Effector memory CD4-positive, alpha-beta T cell (primary cell): ENCODE measurements at regions not wholly inside any gene's neighbourhood (a gene's known extent, or its start where the extent isn't known, plus 50 kb on each side); places are given as distances from the start of the nearest gene placed in this dataset.

Experiments
- DNase-seq, 3 donors: peaks; one replicate each; pipeline ENCODE4 v3.0.0-alpha.2; 2020
- H3K27ac ChIP-seq: 2 replicates; pipeline ENCODE4 v1.7.0; 2013; ENCODE audit warnings: mild to moderate bottlenecking, low read length, moderate library complexity; ENCODE audit not compliant: insufficient read depth, poor library complexity, severe bottlenecking
- H3K27me3 ChIP-seq: replicated peaks from 2 replicates; pipeline ENCODE4 v1.7.0; 2013; ENCODE audit warnings: mild to moderate bottlenecking, low read length; ENCODE audit not compliant: insufficient read depth, control insufficient read depth, poor library complexity, severe bottlenecking
- H3K36me3 ChIP-seq: 2 replicates; pipeline ENCODE4 v1.7.0; 2013; ENCODE audit warnings: mild to moderate bottlenecking, low read length, moderate library complexity; ENCODE audit not compliant: control insufficient read depth, insufficient read depth
- H3K4me1 ChIP-seq: 2 replicates; pipeline ENCODE4 v1.7.0; 2013; ENCODE audit warnings: low read length, mild to moderate bottlenecking; ENCODE audit not compliant: control insufficient read depth, insufficient read depth, poor library complexity, severe bottlenecking
- H3K4me3 ChIP-seq: 2 replicates; pipeline ENCODE4 v1.7.0; 2013; ENCODE audit warnings: low read length, low read depth, mild to moderate bottlenecking; ENCODE audit not compliant: insufficient read depth, poor library complexity, severe bottlenecking
- H3K9me3 ChIP-seq: 2 replicates; pipeline ENCODE4 v1.7.0; 2013; ENCODE audit warnings: mild to moderate bottlenecking, low read length, moderate library complexity; ENCODE audit not compliant: control insufficient read depth

GRCh38 chr3:5063724-5064123 is 58.4 kb upstream of the ARL8B start:
- Histone ChIP-seq H3K36me3 (no peaks in the 10 kb centered on the region), H3K9me3 (no peaks in the 10 kb centered on the region), H3K4me3 (no peak overlapping the region), H3K27me3 (no peaks in the 10 kb centered on the region), H3K27ac (no peak overlapping the region), H3K4me1 (no peaks in the 10 kb centered on the region)
- no peak for DNase-seq

- Histone ChIP-seq H3K4me3 (no peak overlapping the region), H3K27ac (no peak overlapping the region), H3K4me1 (no peaks in the 10 kb centered on the region), H3K27me3 (no peaks in the 10 kb centered on the region), H3K36me3 (no peaks in the 10 kb centered on the region), H3K9me3 (no peaks in the 10 kb centered on the region)
- DNase-seq: no peak
These were observed 53.5 kb upstream of the ARL8B start for GRCh38 chr3:5068531-5069050.

- no peak overlapping the region for H3K27ac ChIP-seq
- no peaks in the 10 kb centered on the region for H3K27me3 ChIP-seq
- H3K9me3 ChIP-seq: no peaks in the 10 kb centered on the region
- no peaks in the 10 kb centered on the region for H3K36me3 ChIP-seq
- no peak for DNase-seq
- no peak overlapping the region for H3K4me3 ChIP-seq
- H3K4me1 ChIP-seq: no peaks in the 10 kb centered on the region
These were observed 52.5 kb upstream of the ARL8B start for GRCh38 chr3:5069627-5070026.

GRCh38 chr3:5071061-5071460 is 51.0 kb upstream of the ARL8B start:
- DNase-seq: no peak
- no peaks in the 10 kb centered on the region for H3K36me3 ChIP-seq
- no peaks in the 10 kb centered on the region for H3K27me3 ChIP-seq
- H3K4me1 ChIP-seq: no peaks in the 10 kb centered on the region
- H3K4me3 ChIP-seq: no peak overlapping the region
- H3K27ac ChIP-seq: no peak overlapping the region
- H3K9me3 ChIP-seq: no peaks in the 10 kb centered on the region

GRCh38 chr3:5072100-5072816 is 49.8 kb upstream of the ARL8B start:
- no peaks in the 10 kb centered on the region for H3K36me3 ChIP-seq
- no peak overlapping the region for H3K4me3 ChIP-seq
- DNase-seq: no peak
- no peaks in the 10 kb centered on the region for H3K9me3 ChIP-seq
- no peaks in the 10 kb centered on the region for H3K27me3 ChIP-seq
- H3K27ac ChIP-seq: no peak overlapping the region
- H3K4me1 ChIP-seq: no peaks in the 10 kb centered on the region
